NCI-H510A treated with DMSO at 0.1 percent for 48 hours (cell line): ENCODE measurements at regions not wholly inside any gene's neighbourhood (a gene's known extent, or its start where the extent isn't known, plus 50 kb on each side); places are given as distances from the start of the nearest gene placed in this dataset.
A peak's percentile ranks its signal among the peaks of the same experiment; 100 is the strongest.
"Not testable (repeated sequence)": the region's sequence is repeated elsewhere in the genome, so short reads cannot be mapped to it uniquely, and the experiment has no call there.

Source experiments
- DNase-seq: peaks from one replicate; lab custom pipeline; 2025; lab: John Stamatoyannopoulos, UW

- DNase-seq, result no peak
Observed at GRCh38 chr11:37171451-37171850, 573.4 kb upstream of the RAG2 start.

- no peak for DNase-seq
Observed at GRCh38 chr11:37170311-37170710, 572.3 kb upstream of the RAG2 start.

- DNase-seq, result not testable (repeated sequence)
Observed at GRCh38 chr11:37145434-37145833, 547.4 kb upstream of the RAG2 start.

- DNase-seq, result no peak
Observed at GRCh38 chr11:37142591-37142990, 544.6 kb upstream of the RAG2 start.

- no peak for DNase-seq
Observed at GRCh38 chr11:37141707-37142106, 543.7 kb upstream of the RAG2 start.

- DNase-seq, result not testable (repeated sequence)
Observed at GRCh38 chr11:37135606-37136005, 537.6 kb upstream of the RAG2 start.

- no peak for DNase-seq
Observed at GRCh38 chr11:37134637-37135036, 536.6 kb upstream of the RAG2 start.

GRCh38 chr11:37124384-37124783 is 526.3 kb upstream of the RAG2 start:
- DNase-seq, result no peak

GRCh38 chr11:37115963-37116362 is 517.9 kb upstream of the RAG2 start:
- no peak for DNase-seq

GRCh38 chr11:37110385-37110784 is 512.3 kb upstream of the RAG2 start:
- DNase-seq, result peak; percentile 1

GRCh38 chr11:37109286-37109585 is 511.2 kb upstream of the RAG2 start:
- DNase-seq, result no peak

- no peak for DNase-seq
Observed at GRCh38 chr11:37108436-37109285, 510.6 kb upstream of the RAG2 start.

- DNase-seq, result no peak
Observed at GRCh38 chr11:37107831-37108230, 509.8 kb upstream of the RAG2 start.

GRCh38 chr11:37107415-37107814 is 509.4 kb upstream of the RAG2 start:
- DNase-seq, result no peak

GRCh38 chr11:37105427-37105826 is 507.4 kb upstream of the RAG2 start:
- no peak for DNase-seq

GRCh38 chr11:37104380-37104779 is 506.3 kb upstream of the RAG2 start:
- DNase-seq, result no peak

GRCh38 chr11:37100008-37100407 is 502.0 kb upstream of the RAG2 start:
- no peak for DNase-seq

GRCh38 chr11:37092487-37092886 is 494.5 kb upstream of the RAG2 start:
- no peak for DNase-seq

- no peak for DNase-seq
Observed at GRCh38 chr11:37089439-37089838, 491.4 kb upstream of the RAG2 start.

- no peak for DNase-seq
Observed at GRCh38 chr11:37088573-37088910, 490.5 kb upstream of the RAG2 start.

- no peak for DNase-seq
Observed at GRCh38 chr11:37087650-37088572, 489.9 kb upstream of the RAG2 start.

- DNase-seq, result no peak
Observed at GRCh38 chr11:37078521-37078920, 480.5 kb upstream of the RAG2 start.

GRCh38 chr11:37076866-37077265 is 478.8 kb upstream of the RAG2 start:
- no peak for DNase-seq
